Inferior parietal cortex (tissue), 1 donor: ENCODE measurements at regions not wholly inside any gene's neighbourhood (a gene's known extent, or its start where the extent isn't known, plus 50 kb on each side); places are given as distances from the start of the nearest gene placed in this dataset.

Experiments
- DNase-seq: peaks from one replicate; pipeline ENCODE4 v3.0.0-alpha.2; 2016; ENCODE audit errors: extremely low spot score

GRCh38 chr3:28738425-28738824 lies 389.8 kb upstream of the AZI2 start:
- DNase-seq, result no peak

GRCh38 chr3:28739647-28740046 lies 391.0 kb upstream of the AZI2 start:
- DNase-seq, result no peak

GRCh38 chr3:28743271-28743670 lies 394.6 kb upstream of the AZI2 start:
- no peak for DNase-seq

- no peak for DNase-seq
Observed at GRCh38 chr3:28743831-28744230, 395.2 kb upstream of the AZI2 start.

- DNase-seq, result no peak
Observed at GRCh38 chr3:28745436-28745835, 396.8 kb upstream of the AZI2 start.

GRCh38 chr3:28745916-28746617 lies 397.4 kb upstream of the AZI2 start:
- peak; percentile 13 for DNase-seq

- no peak for DNase-seq
Observed at GRCh38 chr3:28746990-28747389, 398.4 kb upstream of the AZI2 start.

GRCh38 chr3:28751864-28752263 lies 403.2 kb upstream of the AZI2 start:
- no peak for DNase-seq

- DNase-seq, result no peak
Observed at GRCh38 chr3:28752290-28752689, 403.7 kb upstream of the AZI2 start.

- DNase-seq, result no peak
Observed at GRCh38 chr3:28756056-28756455, 407.4 kb upstream of the AZI2 start.

- no peak for DNase-seq
Observed at GRCh38 chr3:28758115-28758514, 409.5 kb upstream of the AZI2 start.

- DNase-seq, result no peak
Observed at GRCh38 chr3:28761375-28761774, 412.8 kb upstream of the AZI2 start.

GRCh38 chr3:28765194-28765593 lies 416.6 kb upstream of the AZI2 start:
- no peak for DNase-seq

GRCh38 chr3:28768439-28768838 lies 419.8 kb upstream of the AZI2 start:
- DNase-seq, result no peak

- DNase-seq, result no peak
Observed at GRCh38 chr3:28777806-28778475, 429.3 kb upstream of the AZI2 start.

- no peak for DNase-seq
Observed at GRCh38 chr3:28780480-28780879, 431.9 kb upstream of the AZI2 start.

- no peak for DNase-seq
Observed at GRCh38 chr3:28781053-28781452, 432.4 kb upstream of the AZI2 start.

GRCh38 chr3:28786446-28786845 lies 437.8 kb upstream of the AZI2 start:
- DNase-seq, result no peak

- DNase-seq, result no peak
Observed at GRCh38 chr3:28788571-28788970, 439.9 kb upstream of the AZI2 start.

- DNase-seq, result no peak
Observed at GRCh38 chr3:28791713-28792255, 443.2 kb upstream of the AZI2 start.

GRCh38 chr3:28792604-28793003 lies 444.0 kb upstream of the AZI2 start:
- DNase-seq, result no peak

GRCh38 chr3:28799084-28799483 lies 450.5 kb upstream of the AZI2 start:
- no peak for DNase-seq

GRCh38 chr3:28800203-28800602 lies 451.6 kb upstream of the AZI2 start:
- DNase-seq, result no peak
